SK-N-SH (cell line): ENCODE measurements at regions not wholly inside any gene's neighbourhood (a gene's known extent, or its start where the extent isn't known, plus 50 kb on each side); places are given as distances from the start of the nearest gene placed in this dataset.

ENCODE experiments used
- CTCF ChIA-PET: fragments of 300-600, 350-600 bp; formaldehyde crosslinking; extraction: SDS; loops from one replicate; lab custom pipeline; 2021; lab: Yijun Ruan, JAX
- POLR2A ChIA-PET: fragments of 350-600 bp; sonication (Branson Sonifier 250); formaldehyde crosslinking; extraction: SDS; loops from one replicate; lab custom pipeline; 2020; ENCODE audit warnings: antibody characterized with exemption, inconsistent platforms; lab: Yijun Ruan, JAX
- DNase-seq: peaks from one replicate; pipeline ENCODE4 v3.0.0; 2012
- H2AFZ ChIP-seq: fragments of 200-600 bp; sonication (generic); 2 replicates; pipeline ENCODE4 v1.8.1; 2016; ENCODE audit warnings: antibody characterized with exemption, mild to moderate bottlenecking, low read depth
- H3F3A ChIP-seq: fragments of 200-600 bp; sonication (generic); replicated peaks from 2 replicates; pipeline ENCODE3; 2016; ENCODE audit warnings: antibody characterized with exemption, mild to moderate bottlenecking; ENCODE audit not compliant: insufficient read depth
- H3K27ac ChIP-seq, 2 experiments: fragments of 200-500 bp in 1 of 2; fragments of 200-600 bp in 1 of 2; sonication (Bioruptor generic) in 1 of 2; sonication (generic), shearing (Covaris generic) in 1 of 2; 2 replicates each; pipeline versions ENCODE4 v1.5.1 to v1.6.1; 2014 to 2016; ENCODE audit warnings: low read depth in 2 of 2, inconsistent platforms in 1 of 2, low read length in 1 of 2, mild to moderate bottlenecking in 1 of 2, mixed read lengths in 1 of 2
- H3K27me3 ChIP-seq: fragments of 200-600 bp; sonication (generic), shearing (Covaris generic); 2 replicates; pipeline ENCODE4 v1.6.1; 2016; ENCODE audit warnings: mixed run types; ENCODE audit not compliant: insufficient read depth
- H3K36me3 ChIP-seq, 2 experiments: fragments of 200-500 bp in 1 of 2; fragments of 200-600 bp in 1 of 2; sonication (Bioruptor generic) in 1 of 2; sonication (generic) in 1 of 2; replicated peaks in 1 of 2; 2 replicates each; pipeline versions ENCODE3 to v1.5.1; 2014 to 2016; ENCODE audit warnings: low read length in 1 of 2, mild to moderate bottlenecking in 1 of 2; ENCODE audit not compliant: insufficient read depth in 2 of 2, control insufficient read depth in 1 of 2
- H3K4me1 ChIP-seq, 2 experiments: fragments of 200-500 bp in 1 of 2; fragments of 200-600 bp in 1 of 2; sonication (Bioruptor generic) in 1 of 2; sonication (generic), shearing (Covaris generic) in 1 of 2; 2 replicates each; pipeline versions ENCODE4 v1.5.1 to v1.6.1; 2014 to 2016; ENCODE audit warnings: low read depth in 1 of 2, low read length in 1 of 2, mixed run types in 1 of 2; ENCODE audit not compliant: insufficient read depth in 2 of 2, control insufficient read depth in 1 of 2
- H3K4me2 ChIP-seq: fragments of 200-600 bp; sonication (generic), shearing (Covaris generic); 2 replicates; pipeline ENCODE4 v1.6.1; 2017; ENCODE audit warnings: mixed run types
- H3K4me3 ChIP-seq, 2 experiments: fragments of 200-500 bp in 1 of 2; fragments of 200-600 bp in 1 of 2; sonication (Bioruptor generic) in 1 of 2; sonication (generic), shearing (Covaris generic) in 1 of 2; 2 replicates each; pipeline versions ENCODE4 v1.5.1 to v1.8.1; 2014 to 2016; ENCODE audit warnings: low read depth in 2 of 2, inconsistent platforms in 1 of 2, low read length in 1 of 2, mild to moderate bottlenecking in 1 of 2, mixed read lengths in 1 of 2, moderate library complexity in 1 of 2
- H3K79me2 ChIP-seq: fragments of 200-600 bp; sonication (generic); 2 replicates; pipeline ENCODE4 v1.8.1; 2017; ENCODE audit warnings: mild to moderate bottlenecking; ENCODE audit not compliant: insufficient read depth
- H3K9ac ChIP-seq: fragments of 200-600 bp; sonication (generic); 2 replicates; pipeline ENCODE4 v1.6.1; 2017; ENCODE audit warnings: mixed run types
- H3K9me2 ChIP-seq: fragments of 200-600 bp; sonication (generic); 2 replicates; pipeline ENCODE4 v1.6.1; 2017; ENCODE audit warnings: mixed run types
- H3K9me3 ChIP-seq: fragments of 200-600 bp; sonication (generic); 2 replicates; pipeline ENCODE4 v1.6.1; 2017; ENCODE audit warnings: mixed run types, mild to moderate bottlenecking, moderate library complexity
- H4K20me1 ChIP-seq: fragments of 200-600 bp; sonication (generic); 2 replicates; pipeline ENCODE4 v1.6.1; 2017; ENCODE audit warnings: mild to moderate bottlenecking, mixed run types; ENCODE audit not compliant: insufficient read depth
- CHD2 ChIP-seq: fragments of 150-350 bp; IDR thresholded peaks from 2 replicates; pipeline ENCODE4 v1.6.1; 2018; ENCODE audit warnings: low read length; ENCODE audit not compliant: partially characterized antibody
- EZH2phosphoT487 ChIP-seq: fragments of 200-600 bp; sonication (generic); IDR thresholded peaks from 2 replicates; pipeline ENCODE4 v1.6.1; 2017; ENCODE audit warnings: low read depth, mixed run types, mild to moderate bottlenecking, antibody characterized with exemption, moderate library complexity, borderline replicate concordance
- FOSL2 ChIP-seq: IDR thresholded peaks from 2 replicates; pipeline ENCODE4 v1.4.0; 2012; ENCODE audit warnings: low read depth, mild to moderate bottlenecking, moderate library complexity, borderline replicate concordance
- GATA2 ChIP-seq: sonication (generic); formaldehyde crosslinking; IDR thresholded peaks from 2 replicates; pipeline ENCODE4 v1.5.0; 2020; ENCODE audit warnings: mild to moderate bottlenecking, missing genetic modification reagents
- MEF2A ChIP-seq: IDR thresholded peaks from 2 replicates; pipeline ENCODE4 v1.4.0; 2012; ENCODE audit warnings: low read depth, borderline replicate concordance
- MXI1 ChIP-seq: IDR thresholded peaks from 2 replicates; pipeline ENCODE4 v1.6.1; 2012; ENCODE audit warnings: mild to moderate bottlenecking, low read depth, low read length, improper control_type of control experiment
- RAD21 ChIP-seq: IDR thresholded peaks from 2 replicates; pipeline ENCODE4 v1.6.1; 2012; ENCODE audit warnings: mild to moderate bottlenecking, low read length
- RFX5 ChIP-seq: IDR thresholded peaks from 2 replicates; pipeline ENCODE4 v1.6.1; 2012; ENCODE audit warnings: mild to moderate bottlenecking, improper control_type of control experiment, low read length
- SMC3 ChIP-seq: IDR thresholded peaks from 2 replicates; pipeline ENCODE4 v1.6.1; 2012; ENCODE audit warnings: low read depth, low read length, improper control_type of control experiment
- TAF1 ChIP-seq: IDR thresholded peaks from 2 replicates; pipeline ENCODE4 v1.6.1; 2012; ENCODE audit warnings: low read depth, mild to moderate bottlenecking, low read length, moderate library complexity, borderline replicate concordance
- TCF12 ChIP-seq: IDR thresholded peaks from 2 replicates; pipeline ENCODE4 v1.4.0; 2012
- TEAD4 ChIP-seq: IDR thresholded peaks from 2 replicates; pipeline ENCODE4 v1.4.0; 2012; ENCODE audit warnings: mild to moderate bottlenecking, borderline replicate concordance; ENCODE audit not compliant: insufficient read depth
- YY1 ChIP-seq: IDR thresholded peaks from 2 replicates; pipeline ENCODE4 v1.4.0; 2012; ENCODE audit warnings: low read depth, mild to moderate bottlenecking
- WGBS: methylation state at CpG from one replicate; pipeline ENCODE4 v1.1.6; 2017; ENCODE audit warnings: low lambda C conversion rate; 5-methylcytosine and 5-hydroxymethylcytosine counted together
- TF ChIP-seq, protein P1 (sequence below): IDR thresholded peaks from 2 replicates; pipeline ENCODE4; 2012
- TF ChIP-seq, protein P2 (sequence below): IDR thresholded peaks from 2 replicates; pipeline ENCODE4 v1.4.0; 2012; ENCODE audit warnings: low read depth, borderline replicate concordance
- TF ChIP-seq, protein P3 (sequence below): fragments of 150-350 bp; IDR thresholded peaks from 2 replicates; pipeline ENCODE4 v1.6.1; 2016; ENCODE audit warnings: mild to moderate bottlenecking, low read depth, low read length
- TF ChIP-seq, protein P4 (sequence below): IDR thresholded peaks from 2 replicates; pipeline ENCODE4 v1.4.0; 2012; ENCODE audit warnings: low read depth

DNA sequence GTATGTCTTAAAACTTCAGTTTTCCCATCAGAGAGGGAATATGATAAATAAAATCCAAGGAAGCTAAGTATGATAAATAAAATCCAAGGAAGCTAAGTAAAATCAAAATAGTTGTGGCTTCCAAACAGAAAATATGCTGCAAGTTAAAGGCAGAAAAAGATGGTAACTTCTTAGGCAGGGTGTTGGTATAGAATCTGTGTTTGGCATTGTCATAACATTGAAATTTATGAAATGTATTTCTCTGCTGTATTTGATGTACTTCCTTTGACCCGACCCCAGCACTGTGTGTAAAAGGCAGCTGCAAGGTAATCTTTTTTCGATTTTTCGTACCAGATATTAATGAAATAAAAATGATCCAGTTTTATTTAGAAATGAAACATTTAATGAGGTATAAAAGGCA lies 537.2 kb downstream of the TFEC start:
- Histone ChIP-seq H3K4me3 (no peak overlapping the region), H4K20me1 (no peaks in the 10 kb centered on the region), H3K9ac (no peak overlapping the region), H3K27me3 (no peaks in the 10 kb centered on the region), H3K9me2 (0 out of 2 replicates have a peak, but pooled peaks cover 3% of the 10 kb centered on the region), H2AFZ (no peak overlapping the region), H3K9me3 (no peaks in the 10 kb centered on the region), H3K36me3 (no peaks in the 10 kb centered on the region), H3F3A (no peaks in the 10 kb centered on the region), H3K27ac (no peak overlapping the region), H3K4me1 (no peaks in the 10 kb centered on the region), H3K79me2 (no peaks in the 10 kb centered on the region), H3K4me2 (no peak overlapping the region)
- POLR2A ChIA-PET: no interaction called here
- TF ChIP-seq MXI1 (no peak), CHD2 (no peak), FOSL2 (no peak), TCF12 (no peak), MEF2A (no peak), TEAD4 (no peak), TAF1 (no peak), EZH2phosphoT487 (no peak), RAD21 (no peak)
- TF ChIP-seq, protein P1, sequence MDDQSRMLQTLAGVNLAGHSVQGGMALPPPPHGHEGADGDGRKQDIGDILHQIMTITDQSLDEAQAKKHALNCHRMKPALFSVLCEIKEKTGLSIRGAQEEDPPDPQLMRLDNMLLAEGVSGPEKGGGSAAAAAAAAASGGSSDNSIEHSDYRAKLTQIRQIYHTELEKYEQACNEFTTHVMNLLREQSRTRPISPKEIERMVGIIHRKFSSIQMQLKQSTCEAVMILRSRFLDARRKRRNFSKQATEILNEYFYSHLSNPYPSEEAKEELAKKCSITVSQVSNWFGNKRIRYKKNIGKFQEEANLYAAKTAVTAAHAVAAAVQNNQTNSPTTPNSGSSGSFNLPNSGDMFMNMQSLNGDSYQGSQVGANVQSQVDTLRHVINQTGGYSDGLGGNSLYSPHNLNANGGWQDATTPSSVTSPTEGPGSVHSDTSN: no peak
- TF ChIP-seq, protein P2, sequence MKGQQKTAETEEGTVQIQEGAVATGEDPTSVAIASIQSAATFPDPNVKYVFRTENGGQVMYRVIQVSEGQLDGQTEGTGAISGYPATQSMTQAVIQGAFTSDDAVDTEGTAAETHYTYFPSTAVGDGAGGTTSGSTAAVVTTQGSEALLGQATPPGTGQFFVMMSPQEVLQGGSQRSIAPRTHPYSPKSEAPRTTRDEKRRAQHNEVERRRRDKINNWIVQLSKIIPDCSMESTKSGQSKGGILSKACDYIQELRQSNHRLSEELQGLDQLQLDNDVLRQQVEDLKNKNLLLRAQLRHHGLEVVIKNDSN: no peak
- TF ChIP-seq, protein P3, sequence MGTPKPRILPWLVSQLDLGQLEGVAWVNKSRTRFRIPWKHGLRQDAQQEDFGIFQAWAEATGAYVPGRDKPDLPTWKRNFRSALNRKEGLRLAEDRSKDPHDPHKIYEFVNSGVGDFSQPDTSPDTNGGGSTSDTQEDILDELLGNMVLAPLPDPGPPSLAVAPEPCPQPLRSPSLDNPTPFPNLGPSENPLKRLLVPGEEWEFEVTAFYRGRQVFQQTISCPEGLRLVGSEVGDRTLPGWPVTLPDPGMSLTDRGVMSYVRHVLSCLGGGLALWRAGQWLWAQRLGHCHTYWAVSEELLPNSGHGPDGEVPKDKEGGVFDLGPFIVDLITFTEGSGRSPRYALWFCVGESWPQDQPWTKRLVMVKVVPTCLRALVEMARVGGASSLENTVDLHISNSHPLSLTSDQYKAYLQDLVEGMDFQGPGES: no peak
- CTCF ChIA-PET: no interaction called here
- 2% methylated on average over 3 of the region's 3 CpGs for WGBS
- no peak for DNase-seq

DNA sequence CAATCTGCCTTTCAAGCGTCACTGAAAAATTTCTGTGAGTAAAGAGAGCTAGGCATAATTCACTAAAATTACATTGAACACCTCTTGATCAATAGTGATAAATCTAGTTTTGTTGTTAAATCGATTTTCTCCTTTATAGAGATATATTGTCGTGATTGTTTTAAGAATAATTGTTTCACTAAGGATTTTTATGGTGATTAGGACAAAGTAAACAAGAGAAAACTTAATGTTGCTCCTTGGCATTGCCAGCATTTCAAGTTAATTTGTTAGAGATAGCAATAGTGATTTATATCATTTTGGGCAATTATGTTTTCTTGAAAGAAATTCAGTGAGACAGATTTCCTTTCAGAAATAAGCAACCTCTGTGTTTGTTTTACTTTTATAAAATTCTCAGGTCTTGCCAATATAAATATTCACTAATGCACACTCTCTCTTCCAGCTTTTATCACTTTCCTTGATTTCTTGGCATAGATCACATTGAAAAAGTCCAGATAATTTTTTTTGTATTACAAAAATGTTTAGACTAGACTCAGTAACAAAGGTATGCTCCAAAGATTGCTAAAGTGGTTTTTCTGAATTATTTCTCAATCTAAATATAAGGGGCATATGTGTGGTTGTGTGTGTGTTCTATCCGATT lies 538.7 kb downstream of the TFEC start:
- Histone ChIP-seq H3K4me3 (no peak overlapping the region), H3K27me3 (no peaks in the 10 kb centered on the region), H3K36me3 (no peaks in the 10 kb centered on the region), H3K79me2 (no peaks in the 10 kb centered on the region), H3K27ac (no peak overlapping the region), H3K9me2 (0 out of 2 replicates have a peak, but pooled peaks cover 3% of the 10 kb centered on the region), H4K20me1 (no peaks in the 10 kb centered on the region), H2AFZ (no peak overlapping the region), H3K9ac (no peak overlapping the region), H3K4me2 (no peak overlapping the region), H3F3A (no peaks in the 10 kb centered on the region), H3K4me1 (no peaks in the 10 kb centered on the region), H3K9me3 (no peaks in the 10 kb centered on the region)
- TF ChIP-seq SMC3 (no peak), YY1 (no peak), GATA2 (CRISPR knock-in tag) (no peak), RFX5 (no peak)
- TF ChIP-seq, protein P1: no peak
- TF ChIP-seq, protein P4, sequence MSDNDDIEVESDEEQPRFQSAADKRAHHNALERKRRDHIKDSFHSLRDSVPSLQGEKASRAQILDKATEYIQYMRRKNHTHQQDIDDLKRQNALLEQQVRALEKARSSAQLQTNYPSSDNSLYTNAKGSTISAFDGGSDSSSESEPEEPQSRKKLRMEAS: no peak
- ChIA-PET CTCF (no interaction called here), POLR2A (no interaction called here)
- WGBS: 3% methylated on average over 4 of the region's 4 CpGs
- DNase-seq: no peak
